Fibroblast of pulmonary artery (primary cell): ENCODE measurements at regions not wholly inside any gene's neighbourhood (a gene's known extent, or its start where the extent isn't known, plus 50 kb on each side); places are given as distances from the start of the nearest gene placed in this dataset.

Source experiments
- DNase-seq: peaks from one replicate; pipeline ENCODE4 v3.0.0-alpha.2; 2010; ENCODE audit warnings: low read depth
- H3K4me3 ChIP-seq: replicated peaks from 2 replicates; pipeline ENCODE4 v1.5.1; 2011; ENCODE audit warnings: low read depth, mild to moderate bottlenecking, control low read depth, low read length, moderate library complexity
- CTCF ChIP-seq: IDR thresholded peaks from 2 replicates; pipeline ENCODE4 v1.5.1; 2011; ENCODE audit warnings: mild to moderate bottlenecking, control low read depth, low read length, inconsistent platforms; ENCODE audit errors: missing control alignments

DNA sequence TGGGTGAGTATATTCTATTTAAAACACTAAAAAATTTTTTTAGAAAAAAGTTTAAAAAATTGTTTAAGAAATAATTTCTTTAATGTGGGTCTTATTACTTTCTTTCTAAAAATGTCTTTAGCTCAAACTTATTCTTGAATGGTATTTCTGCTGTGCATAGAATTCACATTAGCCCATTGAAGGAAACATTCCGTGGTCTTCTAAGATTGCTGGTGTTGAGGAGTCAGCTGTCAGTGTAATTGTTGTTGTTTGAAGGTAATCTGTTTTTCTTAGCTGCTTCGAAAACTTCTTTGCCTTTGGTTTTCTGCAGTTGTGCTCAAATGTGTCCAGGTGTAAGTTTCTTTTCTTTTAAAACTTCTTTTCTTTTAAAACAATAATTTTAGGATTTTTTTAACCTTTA lies 85.4 kb upstream of the KLF12 start:
- no peak overlapping the region for H3K4me3 ChIP-seq
- no peak for DNase-seq
- TF ChIP-seq CTCF: no peak

GRCh38 chr13:74218291-74218690 lies 84.1 kb upstream of the KLF12 start:
- TF ChIP-seq CTCF: no peak
- no peak overlapping the region for H3K4me3 ChIP-seq
- no peak for DNase-seq

DNA sequence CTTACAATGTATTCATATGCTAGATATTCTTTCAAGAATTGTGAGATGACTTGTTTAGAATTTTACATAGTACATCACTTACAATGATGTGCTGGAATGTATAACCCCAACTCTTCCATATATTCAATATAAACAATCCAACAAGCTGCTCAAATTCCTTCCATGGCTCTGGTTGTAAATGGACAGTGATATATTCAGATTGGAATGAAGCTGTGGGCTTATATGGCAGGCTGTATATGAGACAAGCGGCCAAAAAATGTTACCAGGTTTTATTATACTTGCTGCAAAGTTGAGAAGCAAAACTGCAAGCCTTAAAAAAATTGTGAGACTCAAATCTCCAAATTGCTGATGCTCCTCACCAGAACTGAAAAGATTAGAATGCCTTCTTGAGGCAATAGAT lies 83.6 kb upstream of the KLF12 start:
- peak; percentile 25 for DNase-seq
- no peak for TF ChIP-seq CTCF
- H3K4me3 ChIP-seq: no peak overlapping the region

- no peak overlapping the region for H3K4me3 ChIP-seq
- no peak for DNase-seq
- TF ChIP-seq CTCF: no peak
Measured at GRCh38 chr13:74215420-74215819, 81.2 kb upstream of the KLF12 start.

DNA sequence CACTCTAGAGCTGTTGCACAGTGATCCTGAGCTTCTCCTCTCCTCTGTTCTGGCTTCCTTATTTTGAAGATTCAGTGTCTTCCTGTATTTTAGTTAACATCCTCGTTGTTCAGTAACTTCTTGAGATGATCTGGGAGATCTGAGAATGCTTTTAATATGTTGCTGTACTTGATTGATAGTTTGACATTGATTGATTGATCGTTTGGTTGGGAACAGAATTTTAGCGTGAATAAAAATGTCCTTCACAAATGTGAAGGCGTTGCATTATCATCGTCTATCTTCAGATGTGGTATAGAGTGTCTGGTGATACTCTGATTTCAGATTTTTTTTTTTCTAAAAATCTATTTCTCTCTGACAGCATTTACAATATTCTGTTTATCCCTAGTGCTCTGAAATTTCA lies 80.1 kb upstream of the KLF12 start:
- TF ChIP-seq CTCF: no peak
- H3K4me3 ChIP-seq: no peak overlapping the region
- DNase-seq: no peak

DNA sequence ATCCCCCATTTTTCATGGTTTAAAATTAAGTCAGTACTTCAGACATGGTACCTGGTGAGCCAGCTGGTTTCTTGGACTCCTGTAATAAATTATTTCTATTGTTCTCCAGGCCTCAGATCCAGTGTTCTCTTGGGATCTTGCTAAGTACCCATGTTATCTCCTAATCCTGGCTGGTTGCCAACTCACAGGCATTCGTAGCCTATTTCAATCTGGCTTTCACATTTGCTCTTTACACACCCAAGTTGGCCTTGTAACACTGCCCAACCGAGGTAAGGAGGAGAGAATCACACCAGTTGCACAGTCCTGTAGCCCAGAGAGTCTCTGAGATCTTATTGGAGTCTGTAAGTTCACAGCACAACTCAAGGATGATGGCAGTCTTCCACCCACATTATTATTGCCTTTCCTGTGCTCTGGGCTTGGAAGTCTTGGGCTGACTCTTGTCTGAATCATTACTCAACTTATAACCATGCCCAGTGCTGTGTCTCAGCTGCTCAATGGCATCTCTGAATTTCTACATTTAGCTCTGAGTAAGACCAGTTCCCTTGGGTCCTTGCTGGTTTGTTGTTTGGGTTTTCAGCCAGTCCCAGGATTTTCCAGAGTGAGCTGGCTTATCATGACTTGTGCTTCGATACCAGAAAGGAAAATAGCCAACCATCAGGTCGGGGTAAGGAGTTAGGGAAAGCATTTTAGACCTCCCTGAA lies 76.6 kb upstream of the KLF12 start:
- peak; percentile 96 for DNase-seq
- no peak for TF ChIP-seq CTCF
- H3K4me3 ChIP-seq: no peak overlapping the region

GRCh38 chr13:74206855-74207254 lies 72.7 kb upstream of the KLF12 start:
- TF ChIP-seq CTCF: no peak
- no peak for DNase-seq
- H3K4me3 ChIP-seq: no peak overlapping the region
